ENCODE measurements at regions not wholly inside any gene's neighbourhood (a gene's known extent, or its start where the extent isn't known, plus 50 kb on each side); places are given as distances from the start of the nearest gene placed in this dataset.
"Not testable (repeated sequence)": the region's sequence is repeated elsewhere in the genome, so short reads cannot be mapped to it uniquely, and the experiment has no call there.

GRCh38 chr3:3353153-3353552 lies 173.7 kb upstream of the CRBN start:
- no peak overlapping the region for H3K9ac ChIP-seq
- no peaks in the 10 kb centered on the region for H3K36me3 ChIP-seq
- H3K9me3 ChIP-seq (replicated peaks in 1 of 11): no peaks in the 10 kb centered on the region
- H3K4me2 ChIP-seq: no peak overlapping the region
- H4K20me1 ChIP-seq: no peaks in the 10 kb centered on the region
- no peak for TF ChIP-seq Cebpa-rat (IDR thresholded peaks at IDR 0.05)
- no peak overlapping the region for H3K27ac ChIP-seq
- no peak overlapping the region for H3K4me3 ChIP-seq
- H3K4me1 ChIP-seq: no peaks in the 10 kb centered on the region
- H3K27me3 ChIP-seq: no peaks in the 10 kb centered on the region

GRCh38 chr3:3351226-3351625 lies 171.7 kb upstream of the CRBN start:
- no peak overlapping the region for H3K4me2 ChIP-seq
- TF ChIP-seq Cebpa-rat (IDR thresholded peaks at IDR 0.05): no peak

GRCh38 chr3:3347056-3347455 lies 167.6 kb upstream of the CRBN start:
- H3K9me3 ChIP-seq (replicated peaks in 1 of 11); H3K27me3 ChIP-seq; H3K9ac ChIP-seq; H3K4me3 ChIP-seq; H3K27ac ChIP-seq; H3K4me1 ChIP-seq; H4K20me1 ChIP-seq; H3K36me3 ChIP-seq: not testable (repeated sequence)
- H3K4me2 ChIP-seq: peak overlapping the region in 1 of 11 experiments; percentile 37; a peak in 1 of 22 replicates

More at GRCh38 chr3:3351226-3351625, 171.7 kb upstream of the CRBN start:
- H3K27me3 ChIP-seq: no peaks in the 10 kb centered on the region
- H4K20me1 ChIP-seq: no peaks in the 10 kb centered on the region
- H3K27ac ChIP-seq: no peak overlapping the region
- H3K4me3 ChIP-seq: no peak overlapping the region
- no peaks in the 10 kb centered on the region for H3K9me3 ChIP-seq (replicated peaks in 1 of 11)
- no peak overlapping the region for H3K9ac ChIP-seq
- H3K36me3 ChIP-seq: no peaks in the 10 kb centered on the region
- peaks cover 0 to 8% (median 0%) of the 10 kb centered on the region in 10 experiments; a peak in 3 of 20 replicates for H3K4me1 ChIP-seq

GRCh38 chr3:3346556-3346955 lies 167.1 kb upstream of the CRBN start:
- Histone ChIP-seq H3K27ac (no peak overlapping the region), H3K36me3 (no peaks in the 10 kb centered on the region), H3K4me3 (no peak overlapping the region), H3K4me1 (peaks cover 0 to 8% (median 0%) of the 10 kb centered on the region in 10 experiments; a peak in 3 of 20 replicates), H3K4me2 (no peak overlapping the region), H3K9ac (no peak overlapping the region), H4K20me1 (no peaks in the 10 kb centered on the region), H3K9me3 (replicated peaks in 1 of 11) (no peaks in the 10 kb centered on the region), H3K27me3 (no peaks in the 10 kb centered on the region)
- no peak for TF ChIP-seq Cebpa-rat (IDR thresholded peaks at IDR 0.05)

GRCh38 chr3:3342141-3342540 lies 162.7 kb upstream of the CRBN start:
- no peak overlapping the region for H3K27ac ChIP-seq
- H3K9ac ChIP-seq: no peak overlapping the region
- H3K9me3 ChIP-seq (replicated peaks in 1 of 11): no peaks in the 10 kb centered on the region
- no peak for TF ChIP-seq Cebpa-rat (IDR thresholded peaks at IDR 0.05)
- H3K4me3 ChIP-seq: no peak overlapping the region
- H3K27me3 ChIP-seq: no peaks in the 10 kb centered on the region
- no peaks in the 10 kb centered on the region for H4K20me1 ChIP-seq
- no peaks in the 10 kb centered on the region for H3K36me3 ChIP-seq
- peaks cover 0 to under 1% (median 0%) of the 10 kb centered on the region in 10 experiments; a peak in 1 of 20 replicates for H3K4me1 ChIP-seq
- no peak overlapping the region for H3K4me2 ChIP-seq

GRCh38 chr3:3340965-3341895 lies 161.7 kb upstream of the CRBN start:
- TF ChIP-seq Cebpa-rat (IDR thresholded peaks at IDR 0.05): no peak
- Histone ChIP-seq H4K20me1 (no peaks in the 10 kb centered on the region), H3K9ac (no peak overlapping the region), H3K4me1 (no peaks in the 10 kb centered on the region), H3K4me2 (no peak overlapping the region), H3K27ac (no peak overlapping the region), H3K27me3 (no peaks in the 10 kb centered on the region), H3K9me3 (replicated peaks in 1 of 11) (no peaks in the 10 kb centered on the region), H3K4me3 (no peak overlapping the region), H3K36me3 (no peaks in the 10 kb centered on the region)

GRCh38 chr3:3340526-3340925 lies 161.0 kb upstream of the CRBN start:
- no peak overlapping the region for H3K27ac ChIP-seq
- no peak overlapping the region for H3K9ac ChIP-seq
- no peaks in the 10 kb centered on the region for H3K4me1 ChIP-seq
- no peaks in the 10 kb centered on the region for H4K20me1 ChIP-seq
- no peak overlapping the region for H3K4me3 ChIP-seq
- H3K9me3 ChIP-seq (replicated peaks in 1 of 11): no peaks in the 10 kb centered on the region
- no peak overlapping the region for H3K4me2 ChIP-seq
- no peaks in the 10 kb centered on the region for H3K36me3 ChIP-seq
- TF ChIP-seq Cebpa-rat (IDR thresholded peaks at IDR 0.05): no peak
- no peaks in the 10 kb centered on the region for H3K27me3 ChIP-seq

- no peaks in the 10 kb centered on the region for H3K4me1 ChIP-seq
- H3K9me3 ChIP-seq (replicated peaks in 1 of 11): no peaks in the 10 kb centered on the region
- H3K9ac ChIP-seq: no peak overlapping the region
- H3K27ac ChIP-seq: no peak overlapping the region
- H3K4me3 ChIP-seq: no peak overlapping the region
- no peak for TF ChIP-seq Cebpa-rat (IDR thresholded peaks at IDR 0.05)
- no peaks in the 10 kb centered on the region for H3K36me3 ChIP-seq
- H3K4me2 ChIP-seq: no peak overlapping the region
- no peaks in the 10 kb centered on the region for H4K20me1 ChIP-seq
- H3K27me3 ChIP-seq: no peaks in the 10 kb centered on the region
Observed at GRCh38 chr3:3335903-3336302, 156.4 kb upstream of the CRBN start.

GRCh38 chr3:3334491-3334890 lies 155.0 kb upstream of the CRBN start:
- Histone ChIP-seq H3K4me2 (no peak overlapping the region), H3K36me3 (no peaks in the 10 kb centered on the region), H3K9ac (no peak overlapping the region), H3K27me3 (no peaks in the 10 kb centered on the region), H4K20me1 (no peaks in the 10 kb centered on the region), H3K4me3 (no peak overlapping the region), H3K4me1 (no peaks in the 10 kb centered on the region), H3K27ac (no peak overlapping the region), H3K9me3 (replicated peaks in 1 of 11) (no peaks in the 10 kb centered on the region)
- no peak for TF ChIP-seq Cebpa-rat (IDR thresholded peaks at IDR 0.05)

- Histone ChIP-seq H3K9ac (no peak overlapping the region), H3K27me3 (no peaks in the 10 kb centered on the region), H3K4me2 (no peak overlapping the region), H3K4me1 (no peaks in the 10 kb centered on the region), H4K20me1 (no peaks in the 10 kb centered on the region), H3K27ac (no peak overlapping the region), H3K4me3 (no peak overlapping the region), H3K36me3 (no peaks in the 10 kb centered on the region), H3K9me3 (replicated peaks in 1 of 11) (no peaks in the 10 kb centered on the region)
- no peak for TF ChIP-seq Cebpa-rat (IDR thresholded peaks at IDR 0.05)
Observed at GRCh38 chr3:3333571-3333970, 154.1 kb upstream of the CRBN start.
